Glutamatergic neuron (in vitro differentiated cells): ENCODE measurements at regions not wholly inside any gene's neighbourhood (a gene's known extent, or its start where the extent isn't known, plus 50 kb on each side); places are given as distances from the start of the nearest gene placed in this dataset.

Source experiments
- DNase-seq: peaks from one replicate; pipeline ENCODE4 v3.0.0; 2022
- H3K27ac Mint-ChIP-seq: one replicate; pipeline ENCODE4 v1.8.0; 2020; ENCODE audit warnings: mild to moderate bottlenecking, mixed read lengths, inconsistent platforms; ENCODE audit not compliant: unreplicated experiment
- H3K27me3 Mint-ChIP-seq: one replicate; pipeline ENCODE4 v1.8.0; 2020; ENCODE audit warnings: mild to moderate bottlenecking, moderate library complexity, mixed read lengths, inconsistent platforms; ENCODE audit not compliant: unreplicated experiment
- H3K36me3 Mint-ChIP-seq: one replicate; pipeline ENCODE4 v1.8.0; 2020; ENCODE audit warnings: mild to moderate bottlenecking, mixed read lengths, inconsistent platforms; ENCODE audit not compliant: unreplicated experiment
- H3K4me1 Mint-ChIP-seq: one replicate; pipeline ENCODE4 v1.8.0; 2020; ENCODE audit warnings: mild to moderate bottlenecking, low read depth, mixed read lengths, inconsistent platforms; ENCODE audit not compliant: unreplicated experiment
- H3K4me3 Mint-ChIP-seq: one replicate; pipeline ENCODE4 v1.8.0; 2020; ENCODE audit warnings: mild to moderate bottlenecking, mixed read lengths, inconsistent platforms; ENCODE audit not compliant: unreplicated experiment
- H3K9me3 Mint-ChIP-seq: one replicate; pipeline ENCODE4 v1.8.0; 2020; ENCODE audit warnings: mild to moderate bottlenecking, moderate library complexity, mixed read lengths, inconsistent platforms; ENCODE audit not compliant: unreplicated experiment
- CTCF ChIP-seq: fragments of 200-600 bp; sonication (generic); IDR thresholded peaks from one replicate; pipeline ENCODE4 v1.5.0; 2021; ENCODE audit not compliant: partially characterized antibody, unreplicated experiment

GRCh38 chr4:178415925-178416324, 973.7 kb upstream of the AGA start:
- Mint-ChIP-seq H3K4me1 (no peaks in the 10 kb centered on the region), H3K4me3 (no peak overlapping the region), H3K27ac (no peak overlapping the region), H3K9me3 (no peaks in the 10 kb centered on the region), H3K36me3 (no peaks in the 10 kb centered on the region), H3K27me3 (no peaks in the 10 kb centered on the region)
- TF ChIP-seq CTCF: no peak
- no peak for DNase-seq

DNA sequence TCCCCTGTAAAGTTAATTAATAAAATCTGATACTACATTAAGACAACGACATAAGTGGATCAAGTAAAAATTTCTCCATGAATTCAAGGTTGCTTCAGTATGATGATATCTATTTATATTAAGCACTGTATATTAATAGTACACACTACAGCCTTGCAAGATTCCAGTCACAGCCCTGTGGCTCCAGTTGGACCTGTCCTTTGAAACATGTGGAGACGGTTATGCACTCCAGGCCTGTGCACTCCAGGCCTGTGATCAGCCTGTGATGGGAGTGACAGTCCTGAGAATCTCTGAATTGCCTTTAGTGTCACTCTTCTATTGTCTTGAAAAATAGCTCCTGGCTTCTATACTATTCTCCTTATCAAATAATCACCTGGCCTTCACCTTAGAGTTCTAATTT, 981.1 kb upstream of the AGA start:
- no peak overlapping the region for H3K27ac Mint-ChIP-seq
- H3K27me3 Mint-ChIP-seq: no peaks in the 10 kb centered on the region

DNA sequence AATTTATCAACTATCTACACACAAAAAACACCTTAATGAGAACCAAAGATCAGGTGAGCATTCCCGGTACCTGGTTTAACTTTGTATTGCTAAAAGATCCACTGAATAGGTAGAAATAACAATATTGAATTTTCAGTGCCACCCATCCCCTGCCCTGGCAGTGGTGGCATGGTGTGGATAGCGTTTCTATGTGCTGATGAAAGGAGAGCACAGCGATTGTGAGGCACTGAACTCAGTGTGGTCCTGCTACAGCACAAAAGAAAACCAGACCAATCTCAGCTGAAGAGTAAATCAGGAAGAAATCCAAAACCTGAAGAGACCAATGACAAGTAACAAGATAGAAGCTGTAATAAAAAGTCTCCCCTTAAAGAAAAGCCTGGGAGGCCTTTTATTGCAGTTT, 984.6 kb upstream of the AGA start:
- Mint-ChIP-seq H3K4me1 (no peaks in the 10 kb centered on the region), H3K27me3 (no peaks in the 10 kb centered on the region), H3K4me3 (no peak overlapping the region), H3K9me3 (no peaks in the 10 kb centered on the region), H3K36me3 (no peaks in the 10 kb centered on the region), H3K27ac (no peak overlapping the region)
- no peak for TF ChIP-seq CTCF
- no peak for DNase-seq

More for the DNA sequence above, 981.1 kb upstream of the AGA start:
- TF ChIP-seq CTCF: no peak
- no peaks in the 10 kb centered on the region for H3K4me1 Mint-ChIP-seq
- no peak overlapping the region for H3K4me3 Mint-ChIP-seq
- H3K36me3 Mint-ChIP-seq: no peaks in the 10 kb centered on the region
- DNase-seq: no peak
- no peaks in the 10 kb centered on the region for H3K9me3 Mint-ChIP-seq

- H3K36me3 Mint-ChIP-seq: no peaks in the 10 kb centered on the region
- no peak for TF ChIP-seq CTCF
- H3K27me3 Mint-ChIP-seq: no peaks in the 10 kb centered on the region
- no peak overlapping the region for H3K4me3 Mint-ChIP-seq
- H3K4me1 Mint-ChIP-seq: no peaks in the 10 kb centered on the region
- H3K9me3 Mint-ChIP-seq: no peaks in the 10 kb centered on the region
- no peak for DNase-seq
- H3K27ac Mint-ChIP-seq: no peak overlapping the region
Measured at GRCh38 chr4:178427663-178428062, 985.4 kb upstream of the AGA start.

GRCh38 chr4:178448372-178449035, 1006.3 kb upstream of the AGA start:
- DNase-seq: no peak
- Mint-ChIP-seq H3K36me3 (no peaks in the 10 kb centered on the region), H3K27ac (no peak overlapping the region), H3K27me3 (no peaks in the 10 kb centered on the region), H3K9me3 (no peaks in the 10 kb centered on the region), H3K4me1 (no peaks in the 10 kb centered on the region), H3K4me3 (no peak overlapping the region)
- no peak for TF ChIP-seq CTCF
